Right kidney (tissue), 1 donor: ENCODE measurements at regions not wholly inside any gene's neighbourhood (a gene's known extent, or its start where the extent isn't known, plus 50 kb on each side); places are given as distances from the start of the nearest gene placed in this dataset.

Experiments
- DNase-seq: peaks from one replicate; pipeline ENCODE4 v3.0.0-alpha.2; 2016

- DNase-seq = no peak
Observed at GRCh38 chr7:54622696-54623309, 80.6 kb downstream of the VSTM2A start.
